ENCODE measurements at regions not wholly inside any gene's neighbourhood (a gene's known extent, or its start where the extent isn't known, plus 50 kb on each side); places are given as distances from the start of the nearest gene placed in this dataset.

DNA sequence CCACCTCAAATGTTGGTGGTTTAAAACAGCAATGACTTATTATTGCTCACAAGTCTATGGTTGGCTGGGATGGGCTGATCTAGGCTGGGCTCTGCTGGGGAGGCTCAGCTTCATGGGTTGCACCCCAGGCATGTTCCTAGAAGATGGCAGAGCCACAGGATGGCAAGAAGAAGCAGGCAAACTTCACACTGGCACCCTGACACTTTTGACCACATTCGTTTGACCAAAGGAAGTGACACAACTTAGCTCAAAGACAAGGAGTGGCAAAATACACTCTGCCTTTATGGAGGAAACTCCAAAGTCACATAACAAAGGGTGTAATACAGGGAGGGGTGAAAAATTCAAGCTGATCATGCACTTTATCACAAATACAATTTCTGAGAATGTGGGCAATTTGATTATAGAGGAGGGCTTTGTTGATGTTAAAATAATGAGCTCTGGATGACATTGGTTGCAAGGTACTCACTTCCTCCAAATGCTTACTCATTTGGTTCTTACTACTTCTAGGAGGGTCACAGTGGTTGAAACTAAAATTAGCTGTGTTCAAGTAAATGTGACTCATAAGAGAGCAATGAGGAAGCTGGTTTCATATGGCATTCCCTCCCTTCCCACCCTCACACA, 249.2 kb upstream of the RPS6KA3 start:
- no peak for TF ChIP-seq EZH2 (IDR thresholded peaks at IDR 0.05; ENCODE audit: borderline replicate concordance, low read length)
- TF ChIP-seq, protein P1, sequence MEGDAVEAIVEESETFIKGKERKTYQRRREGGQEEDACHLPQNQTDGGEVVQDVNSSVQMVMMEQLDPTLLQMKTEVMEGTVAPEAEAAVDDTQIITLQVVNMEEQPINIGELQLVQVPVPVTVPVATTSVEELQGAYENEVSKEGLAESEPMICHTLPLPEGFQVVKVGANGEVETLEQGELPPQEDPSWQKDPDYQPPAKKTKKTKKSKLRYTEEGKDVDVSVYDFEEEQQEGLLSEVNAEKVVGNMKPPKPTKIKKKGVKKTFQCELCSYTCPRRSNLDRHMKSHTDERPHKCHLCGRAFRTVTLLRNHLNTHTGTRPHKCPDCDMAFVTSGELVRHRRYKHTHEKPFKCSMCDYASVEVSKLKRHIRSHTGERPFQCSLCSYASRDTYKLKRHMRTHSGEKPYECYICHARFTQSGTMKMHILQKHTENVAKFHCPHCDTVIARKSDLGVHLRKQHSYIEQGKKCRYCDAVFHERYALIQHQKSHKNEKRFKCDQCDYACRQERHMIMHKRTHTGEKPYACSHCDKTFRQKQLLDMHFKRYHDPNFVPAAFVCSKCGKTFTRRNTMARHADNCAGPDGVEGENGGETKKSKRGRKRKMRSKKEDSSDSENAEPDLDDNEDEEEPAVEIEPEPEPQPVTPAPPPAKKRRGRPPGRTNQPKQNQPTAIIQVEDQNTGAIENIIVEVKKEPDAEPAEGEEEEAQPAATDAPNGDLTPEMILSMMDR (conservative IDR thresholded peaks at IDR 0.05 in 1 of 2, IDR thresholded peaks at IDR 0.05 in 1 of 2; ENCODE audit: extremely low read depth in 1 of 2, insufficient read depth in 1 of 2, low read depth in 1 of 2, low read length in 2 of 2) = no peak

Measured in mammary epithelial cell (primary cell).